H9 (cell line): ENCODE measurements at regions not wholly inside any gene's neighbourhood (a gene's known extent, or its start where the extent isn't known, plus 50 kb on each side); places are given as distances from the start of the nearest gene placed in this dataset.

Experiments used
- DNase-seq: peaks from one replicate; pipeline ENCODE4 v3.0.0-alpha.2; 2017
- H2AFZ ChIP-seq: one replicate; pipeline ENCODE4 v1.6.1; 2013; ENCODE audit warnings: mild to moderate bottlenecking, low read length, control low read depth, moderate library complexity
- H2AK5ac ChIP-seq: 2 replicates; pipeline ENCODE4 v1.6.1; 2013; ENCODE audit warnings: low read length, control low read depth, mixed read lengths; ENCODE audit not compliant: insufficient read length
- H2BK120ac ChIP-seq: one replicate; pipeline ENCODE4 v1.6.1; 2013; ENCODE audit warnings: low read depth, mild to moderate bottlenecking, low read length, control low read depth, inconsistent platforms; ENCODE audit not compliant: poor library complexity, severe bottlenecking
- H2BK12ac ChIP-seq: 2 replicates; pipeline ENCODE4 v1.6.1; 2013; ENCODE audit warnings: low read length, control low read depth, mixed read lengths, low read depth; ENCODE audit not compliant: insufficient read length
- H2BK15ac ChIP-seq: 2 replicates; pipeline ENCODE4 v1.6.1; 2013; ENCODE audit warnings: low read depth, low read length, control low read depth
- H2BK20ac ChIP-seq: one replicate; pipeline ENCODE4 v1.6.1; 2013; ENCODE audit warnings: low read depth, mild to moderate bottlenecking, low read length, control low read depth, inconsistent platforms; ENCODE audit not compliant: poor library complexity, severe bottlenecking
- H2BK5ac ChIP-seq: 2 replicates; pipeline ENCODE4 v1.6.1; 2013; ENCODE audit warnings: low read length, control low read depth, mixed read lengths; ENCODE audit not compliant: insufficient read length
- H3K14ac ChIP-seq: 2 replicates; pipeline ENCODE4 v1.6.1; 2013; ENCODE audit warnings: low read length, control low read depth; ENCODE audit not compliant: insufficient read depth
- H3K18ac ChIP-seq: 2 replicates; pipeline ENCODE4 v1.6.1; 2013; ENCODE audit warnings: low read depth, mild to moderate bottlenecking, mixed read lengths, low read length, control low read depth; ENCODE audit not compliant: insufficient read length
- H3K23ac ChIP-seq: 2 replicates; pipeline ENCODE4 v1.6.1; 2013; ENCODE audit warnings: low read length, control low read depth, mixed read lengths, low read depth; ENCODE audit not compliant: insufficient read length
- H3K23me2 ChIP-seq: 2 replicates; pipeline ENCODE4 v1.6.1; 2013; ENCODE audit warnings: low read depth, mild to moderate bottlenecking, mixed read lengths, low read length, control low read depth; ENCODE audit not compliant: insufficient read length, poor library complexity, severe bottlenecking
- H3K27ac ChIP-seq: 2 replicates; pipeline ENCODE4 v1.5.1; 2013; ENCODE audit warnings: low read length, control low read depth, mixed read lengths, low read depth; ENCODE audit not compliant: insufficient read length
- H3K27me3 ChIP-seq: 2 replicates; pipeline ENCODE4 v1.6.1; 2013; ENCODE audit warnings: low read length, control low read depth, inconsistent platforms; ENCODE audit not compliant: insufficient read depth
- H3K4ac ChIP-seq: 2 replicates; pipeline ENCODE4 v1.6.1; 2013; ENCODE audit warnings: low read depth, mild to moderate bottlenecking, control low read depth, inconsistent platforms, low read length, moderate library complexity
- H3K4me1 ChIP-seq: 2 replicates; pipeline ENCODE4 v1.6.1; 2013; ENCODE audit warnings: low read length, control low read depth, inconsistent platforms; ENCODE audit not compliant: insufficient read depth
- H3K4me2 ChIP-seq: 2 replicates; pipeline ENCODE4 v1.6.1; 2013; ENCODE audit warnings: low read length, control low read depth, mixed read lengths; ENCODE audit not compliant: insufficient read length, insufficient read depth
- H3K56ac ChIP-seq: 2 replicates; pipeline ENCODE4 v1.6.1; 2013; ENCODE audit warnings: low read depth, mild to moderate bottlenecking, mixed read lengths, low read length, control low read depth; ENCODE audit not compliant: insufficient read length
- H3K79me1 ChIP-seq: 2 replicates; pipeline ENCODE4 v1.6.1; 2013; ENCODE audit warnings: low read depth, mild to moderate bottlenecking, moderate library complexity, low read length, control low read depth, inconsistent platforms; ENCODE audit not compliant: insufficient read depth, poor library complexity, severe bottlenecking
- H3K79me2 ChIP-seq: 2 replicates; pipeline ENCODE4 v1.6.1; 2013; ENCODE audit warnings: low read length, control low read depth, inconsistent platforms; ENCODE audit not compliant: insufficient read depth
- H3K9ac ChIP-seq: 2 replicates; pipeline ENCODE4 v1.6.1; 2013; ENCODE audit warnings: low read length, control low read depth, mixed read lengths; ENCODE audit not compliant: insufficient read length; ENCODE audit errors: extremely low read depth
- H3K9me3 ChIP-seq: one replicate; pipeline ENCODE4 v1.6.1; 2013; ENCODE audit warnings: low read depth, low read length, inconsistent platforms; ENCODE audit not compliant: control insufficient read depth
- H3T11ph ChIP-seq: one replicate; pipeline ENCODE4 v1.6.1; 2013; ENCODE audit warnings: mild to moderate bottlenecking, low read length, control low read depth, inconsistent platforms
- H4K20me1 ChIP-seq: one replicate; pipeline ENCODE4 v1.6.1; 2013; ENCODE audit not compliant: control insufficient read depth, insufficient read length, insufficient read depth
- H4K5ac ChIP-seq: 2 replicates; pipeline ENCODE4 v1.6.1; 2013; ENCODE audit warnings: low read depth, mild to moderate bottlenecking, mixed read lengths, low read length, control low read depth; ENCODE audit not compliant: insufficient read length
- H4K8ac ChIP-seq: replicated peaks from 2 replicates; pipeline ENCODE4 v1.6.1; 2013; ENCODE audit warnings: low read length, control low read depth, mixed read lengths, low read depth; ENCODE audit not compliant: insufficient read length
- H4K91ac ChIP-seq: 2 replicates; pipeline ENCODE4 v1.6.1; 2013; ENCODE audit warnings: low read depth, mild to moderate bottlenecking, moderate library complexity, mixed read lengths, low read length, control low read depth; ENCODE audit not compliant: insufficient read length
- H3K27ac Mint-ChIP-seq, 3 experiments: 2 replicates in 2 of 3; 3 replicates in 1 of 3; pipeline ENCODE4 v1.8.0; 2020 to 2021; ENCODE audit warnings: mixed read lengths in 3 of 3, mild to moderate bottlenecking in 1 of 3, moderate library complexity in 1 of 3
- H3K27me3 Mint-ChIP-seq: 2 replicates; pipeline ENCODE4 v1.8.0; 2021; ENCODE audit warnings: low read depth, mild to moderate bottlenecking, moderate library complexity, mixed read lengths
- H3K36me3 Mint-ChIP-seq, 3 experiments: 2 replicates in 2 of 3; 3 replicates in 1 of 3; pipeline ENCODE4 v1.8.0; 2020 to 2021; ENCODE audit warnings: low read depth in 3 of 3, mixed read lengths in 3 of 3; ENCODE audit not compliant: insufficient read depth in 1 of 3
- H3K4me1 Mint-ChIP-seq, 2 experiments: 2 replicates each; pipeline ENCODE4 v1.8.0; 2020; ENCODE audit warnings: mixed read lengths in 2 of 2
- H3K4me3 Mint-ChIP-seq, 2 experiments: 2 replicates in 1 of 2; 3 replicates in 1 of 2; pipeline ENCODE4 v1.8.0; 2020 to 2021; ENCODE audit warnings: mild to moderate bottlenecking in 2 of 2, mixed read lengths in 2 of 2, moderate library complexity in 1 of 2
- H3K9me3 Mint-ChIP-seq, 2 experiments: 2 replicates in 1 of 2; 3 replicates in 1 of 2; pipeline ENCODE4 v1.8.0; 2020; ENCODE audit warnings: mild to moderate bottlenecking in 2 of 2, mixed read lengths in 2 of 2, moderate library complexity in 1 of 2
- CTCF ChIP-seq: fragments of 200-600 bp; sonication (generic); conservative IDR thresholded peaks from 3 replicates; pipeline ENCODE4 v1.8.0; 2021; ENCODE audit warnings: antibody characterized with exemption, mild to moderate bottlenecking
- WGBS: extraction: QIAGEN DNeasy Blood & Tissue Kit; methylation state at CpG from one replicate; pipeline ENCODE4 v1.1.7; 2013; ENCODE audit warnings: missing lambda C conversion rate, low lambda C conversion rate, mixed read lengths; ENCODE audit not compliant: insufficient read length; ENCODE audit errors: extremely low coverage; 5-methylcytosine and 5-hydroxymethylcytosine counted together

GRCh38 chr5:145198525-145199260, 636.4 kb downstream of the PRELID2 start:
- H3K27me3 Mint-ChIP-seq = no peaks in the 10 kb centered on the region
- H4K5ac ChIP-seq = no peak overlapping the region
- H2AFZ ChIP-seq = no peak overlapping the region
- H3K79me1 ChIP-seq = no peaks in the 10 kb centered on the region
- no peak overlapping the region for H2BK15ac ChIP-seq
- no peak overlapping the region for H3K56ac ChIP-seq
- H3K4me2 ChIP-seq = no peak overlapping the region
- H3T11ph ChIP-seq = no peak overlapping the region
- H3K4ac ChIP-seq = no peak overlapping the region
- DNase-seq = no peak
- H3K27ac Mint-ChIP-seq = no peak overlapping the region
- H2AK5ac ChIP-seq = no peak overlapping the region
- no peaks in the 10 kb centered on the region for H3K23me2 ChIP-seq
- H3K27me3 ChIP-seq = no peaks in the 10 kb centered on the region
- no peak overlapping the region for H3K18ac ChIP-seq
- H3K9me3 Mint-ChIP-seq = no peaks in the 10 kb centered on the region
- no peaks in the 10 kb centered on the region; a peak in 1 of 4 replicates for H3K4me1 Mint-ChIP-seq
- no peak overlapping the region for H3K27ac ChIP-seq
- no peak overlapping the region for H2BK20ac ChIP-seq
- no peaks in the 10 kb centered on the region for H3K79me2 ChIP-seq
- no peak overlapping the region for H3K14ac ChIP-seq
- H3K4me3 Mint-ChIP-seq = no peak overlapping the region
- H2BK120ac ChIP-seq = no peak overlapping the region
- no peak overlapping the region for H2BK12ac ChIP-seq
- no peak overlapping the region for H3K9ac ChIP-seq
- no peak overlapping the region for H2BK5ac ChIP-seq
- H4K8ac ChIP-seq = no peak overlapping the region
- no peaks in the 10 kb centered on the region for H3K9me3 ChIP-seq
- H3K23ac ChIP-seq = no peak overlapping the region
- no peaks in the 10 kb centered on the region for H3K4me1 ChIP-seq
- H3K36me3 Mint-ChIP-seq = no peaks in the 10 kb centered on the region
- no peak overlapping the region for H4K91ac ChIP-seq
- no CpG with 5 or more reads among the region's 1 CpG for WGBS
- no peak for TF ChIP-seq CTCF
- no peaks in the 10 kb centered on the region for H4K20me1 ChIP-seq
